ENCODE measurements at regions not wholly inside any gene's neighbourhood (a gene's known extent, or its start where the extent isn't known, plus 50 kb on each side); places are given as distances from the start of the nearest gene placed in this dataset.

GRCh38 chr2:18828296-18828695, 238.9 kb upstream of the NT5C1B start:
- Mint-ChIP-seq H3K27ac (ENCODE audit: unreplicated experiment) (no peak overlapping the region), H3K4me1 (no peaks in the 10 kb centered on the region), H3K36me3 (ENCODE audit: low read depth) (no peaks in the 10 kb centered on the region), H3K9me3 (no peaks in the 10 kb centered on the region), H3K27me3 (ENCODE audit: low read depth) (no peaks in the 10 kb centered on the region), H3K4me3 (no peak overlapping the region)
- no peak for TF ChIP-seq CTCF (conservative IDR thresholded peaks at IDR 0.05)
- no peak for DNase-seq (ENCODE audit: low read depth, low spot score)

GRCh38 chr2:18825838-18826237, 236.5 kb upstream of the NT5C1B start:
- Mint-ChIP-seq H3K4me1 (no peaks in the 10 kb centered on the region), H3K27me3 (ENCODE audit: low read depth) (no peaks in the 10 kb centered on the region), H3K9me3 (no peaks in the 10 kb centered on the region), H3K4me3 (no peak overlapping the region), H3K36me3 (ENCODE audit: low read depth) (no peaks in the 10 kb centered on the region), H3K27ac (ENCODE audit: unreplicated experiment) (no peak overlapping the region)
- no peak for DNase-seq (ENCODE audit: low read depth, low spot score)
- no peak for TF ChIP-seq CTCF (conservative IDR thresholded peaks at IDR 0.05)

DNA sequence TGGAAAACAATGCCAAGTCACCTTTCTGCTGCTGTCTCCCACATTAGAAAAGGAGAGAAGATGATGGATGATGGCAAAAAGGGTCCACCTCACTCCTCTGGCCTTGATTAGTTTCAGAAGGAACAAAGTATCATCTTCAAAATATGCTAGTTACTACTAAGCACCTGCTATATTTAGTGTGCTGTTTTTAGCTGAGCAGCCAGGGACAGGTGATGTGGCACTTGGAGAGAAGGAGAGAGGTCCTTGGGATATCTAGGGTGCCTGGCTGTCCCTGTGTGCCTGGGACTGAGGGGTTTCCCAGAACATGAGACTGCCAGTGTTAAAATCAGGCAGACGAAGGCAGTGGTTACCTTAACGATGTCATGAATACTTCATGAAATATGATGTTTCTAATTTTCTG, 235.5 kb upstream of the NT5C1B start:
- no peak for TF ChIP-seq CTCF (conservative IDR thresholded peaks at IDR 0.05)
- DNase-seq (ENCODE audit: low read depth, low spot score), result no peak
- Mint-ChIP-seq H3K27me3 (ENCODE audit: low read depth) (no peaks in the 10 kb centered on the region), H3K9me3 (no peaks in the 10 kb centered on the region), H3K4me1 (no peaks in the 10 kb centered on the region), H3K4me3 (no peak overlapping the region), H3K36me3 (ENCODE audit: low read depth) (no peaks in the 10 kb centered on the region), H3K27ac (ENCODE audit: unreplicated experiment) (no peak overlapping the region)

DNA sequence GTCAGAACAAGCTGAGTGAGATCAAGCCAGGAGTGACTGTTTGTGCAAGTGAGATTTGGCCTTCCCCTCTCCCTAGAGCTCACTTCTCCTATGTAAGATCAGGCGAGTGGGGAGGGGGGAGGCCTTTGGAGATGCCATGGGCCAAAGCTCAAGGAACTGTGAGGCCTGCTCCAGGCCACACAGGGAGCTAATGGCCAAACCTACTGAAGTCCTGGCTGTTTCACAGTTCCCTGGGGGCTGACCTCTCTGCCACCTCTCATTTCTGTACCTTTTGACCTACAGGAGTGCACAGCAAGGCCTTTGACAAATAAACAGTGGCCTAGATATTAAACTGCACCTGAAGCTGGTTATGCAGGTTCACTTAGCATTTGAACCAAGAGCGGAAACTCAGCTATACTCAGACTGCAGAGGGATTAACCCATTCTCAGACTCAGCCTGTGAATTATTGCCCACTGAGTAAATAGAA, 235.0 kb upstream of the NT5C1B start:
- no peak for TF ChIP-seq CTCF (conservative IDR thresholded peaks at IDR 0.05)
- H3K27ac Mint-ChIP-seq (ENCODE audit: unreplicated experiment), result no peak overlapping the region
- H3K4me3 Mint-ChIP-seq, result no peak overlapping the region
- no peak for DNase-seq (ENCODE audit: low read depth, low spot score)
- no peaks in the 10 kb centered on the region for H3K4me1 Mint-ChIP-seq
- H3K27me3 Mint-ChIP-seq (ENCODE audit: low read depth), result no peaks in the 10 kb centered on the region
- no peaks in the 10 kb centered on the region for H3K9me3 Mint-ChIP-seq
- no peaks in the 10 kb centered on the region for H3K36me3 Mint-ChIP-seq (ENCODE audit: low read depth)

DNA sequence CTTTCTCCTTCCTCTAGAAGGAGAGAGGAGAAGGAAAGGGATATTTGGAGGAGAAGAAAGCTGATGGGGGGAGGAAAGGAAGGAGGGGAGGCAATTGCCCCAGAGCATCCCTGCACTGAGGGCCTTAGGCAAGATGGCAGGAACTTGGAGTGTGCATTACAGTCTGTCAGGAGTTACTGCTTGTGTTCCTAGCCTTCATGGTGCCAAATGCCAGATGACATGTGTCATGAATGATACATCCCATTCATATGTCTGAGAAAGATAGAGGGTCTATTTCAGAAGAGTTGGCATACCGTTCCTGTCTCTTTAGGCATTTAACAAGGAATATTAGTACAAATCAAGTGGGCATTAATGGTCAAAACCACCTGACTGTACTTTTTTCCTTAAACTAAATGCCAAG, 232.1 kb upstream of the NT5C1B start:
- H3K36me3 Mint-ChIP-seq (ENCODE audit: low read depth), result no peaks in the 10 kb centered on the region
- H3K4me1 Mint-ChIP-seq, result no peaks in the 10 kb centered on the region

More for the DNA sequence above, 232.1 kb upstream of the NT5C1B start:
- Mint-ChIP-seq H3K4me3 (no peak overlapping the region), H3K27ac (ENCODE audit: unreplicated experiment) (no peak overlapping the region), H3K27me3 (ENCODE audit: low read depth) (no peaks in the 10 kb centered on the region), H3K9me3 (no peaks in the 10 kb centered on the region)
- DNase-seq (ENCODE audit: low read depth, low spot score), result no peak
- TF ChIP-seq CTCF (conservative IDR thresholded peaks at IDR 0.05), result no peak

All from neural crest cell (in vitro differentiated cells).